HUES48 (cell line): ENCODE measurements at regions not wholly inside any gene's neighbourhood (a gene's known extent, or its start where the extent isn't known, plus 50 kb on each side); places are given as distances from the start of the nearest gene placed in this dataset.

ENCODE experiments used
- H3K27ac ChIP-seq: one replicate; pipeline ENCODE4 v1.7.0; 2013; ENCODE audit warnings: low read depth, low read length, inconsistent platforms
- H3K27me3 ChIP-seq: 2 replicates; pipeline ENCODE4 v1.6.1; 2013; ENCODE audit warnings: mild to moderate bottlenecking, low read length; ENCODE audit not compliant: control insufficient read depth, insufficient read depth
- H3K36me3 ChIP-seq: 2 replicates; pipeline ENCODE4 v1.6.1; 2013; ENCODE audit warnings: low read length; ENCODE audit not compliant: control insufficient read depth, insufficient read depth
- H3K4me1 ChIP-seq: 2 replicates; pipeline ENCODE4 v1.6.1; 2013; ENCODE audit warnings: mild to moderate bottlenecking, low read length; ENCODE audit not compliant: control insufficient read depth, insufficient read depth
- H3K4me3 ChIP-seq: 2 replicates; pipeline ENCODE4 v1.5.1; 2013; ENCODE audit warnings: mild to moderate bottlenecking, low read depth, low read length
- H3K9ac ChIP-seq: 2 replicates; pipeline ENCODE4 v1.6.1; 2013; ENCODE audit warnings: mild to moderate bottlenecking, low read depth, low read length, moderate library complexity
- H3K9me3 ChIP-seq: 2 replicates; pipeline ENCODE4 v1.6.1; 2013; ENCODE audit warnings: low read length; ENCODE audit not compliant: control insufficient read depth, insufficient read depth

GRCh38 chr3:165716592-165716991 lies 120.6 kb downstream of the BCHE start:
- no peak overlapping the region for H3K27ac ChIP-seq
- peaks cover 9% of the 10 kb centered on the region; the same call in 1 of the 2 replicates for H3K9me3 ChIP-seq
- no peaks in the 10 kb centered on the region for H3K36me3 ChIP-seq
- no peaks in the 10 kb centered on the region for H3K4me1 ChIP-seq
- no peak overlapping the region for H3K4me3 ChIP-seq
- no peaks in the 10 kb centered on the region for H3K27me3 ChIP-seq
- no peak overlapping the region for H3K9ac ChIP-seq

GRCh38 chr3:165713479-165713878 lies 123.7 kb downstream of the BCHE start:
- no peaks in the 10 kb centered on the region for H3K4me1 ChIP-seq
- no peak overlapping the region for H3K27ac ChIP-seq
- no peak overlapping the region for H3K4me3 ChIP-seq

GRCh38 chr3:165712382-165712781 lies 124.8 kb downstream of the BCHE start:
- Histone ChIP-seq H3K4me1 (no peaks in the 10 kb centered on the region), H3K36me3 (no peaks in the 10 kb centered on the region), H3K27me3 (no peaks in the 10 kb centered on the region), H3K9me3 (no peaks in the 10 kb centered on the region), H3K9ac (no peak overlapping the region), H3K27ac (no peak overlapping the region), H3K4me3 (no peak overlapping the region)

More at GRCh38 chr3:165713479-165713878, 123.7 kb downstream of the BCHE start:
- Histone ChIP-seq H3K9ac (no peak overlapping the region), H3K36me3 (no peaks in the 10 kb centered on the region), H3K9me3 (no peaks in the 10 kb centered on the region), H3K27me3 (no peaks in the 10 kb centered on the region)

- no peak overlapping the region for H3K27ac ChIP-seq
- peaks cover under 1% of the 10 kb centered on the region; the same call in 1 of the 2 replicates for H3K9me3 ChIP-seq
- no peak overlapping the region for H3K4me3 ChIP-seq
- no peak overlapping the region for H3K9ac ChIP-seq
- no peaks in the 10 kb centered on the region for H3K27me3 ChIP-seq
- H3K4me1 ChIP-seq = no peaks in the 10 kb centered on the region
- no peaks in the 10 kb centered on the region for H3K36me3 ChIP-seq
These were observed 139.3 kb downstream of the BCHE start for GRCh38 chr3:165697910-165698309.

GRCh38 chr3:165696496-165696895 lies 140.7 kb downstream of the BCHE start:
- Histone ChIP-seq H3K9me3 (peaks cover 12% of the 10 kb centered on the region), H3K4me3 (no peak overlapping the region), H3K27ac (no peak overlapping the region), H3K27me3 (no peaks in the 10 kb centered on the region), H3K4me1 (no peaks in the 10 kb centered on the region), H3K36me3 (no peaks in the 10 kb centered on the region), H3K9ac (no peak overlapping the region)

GRCh38 chr3:165683947-165684346 lies 153.3 kb downstream of the BCHE start:
- no peaks in the 10 kb centered on the region for H3K27me3 ChIP-seq
- H3K4me3 ChIP-seq = no peak overlapping the region
- H3K9me3 ChIP-seq = no peaks in the 10 kb centered on the region
- H3K9ac ChIP-seq = no peak overlapping the region
- H3K4me1 ChIP-seq = no peaks in the 10 kb centered on the region
- H3K27ac ChIP-seq = no peak overlapping the region
- no peaks in the 10 kb centered on the region for H3K36me3 ChIP-seq

- Histone ChIP-seq H3K27me3 (no peaks in the 10 kb centered on the region), H3K36me3 (no peaks in the 10 kb centered on the region), H3K9ac (no peak overlapping the region), H3K27ac (no peak overlapping the region), H3K4me3 (no peak overlapping the region), H3K9me3 (no peaks in the 10 kb centered on the region), H3K4me1 (no peaks in the 10 kb centered on the region)
These were observed 154.5 kb downstream of the BCHE start for GRCh38 chr3:165682734-165683133.

GRCh38 chr3:165669967-165670366 lies 167.3 kb downstream of the BCHE start:
- Histone ChIP-seq H3K9ac (no peak overlapping the region), H3K4me1 (no peaks in the 10 kb centered on the region), H3K27ac (no peak overlapping the region), H3K36me3 (no peaks in the 10 kb centered on the region), H3K4me3 (no peak overlapping the region), H3K27me3 (no peaks in the 10 kb centered on the region), H3K9me3 (no peaks in the 10 kb centered on the region; the same call in 1 of the 2 replicates)

- H3K9ac ChIP-seq = no peak overlapping the region
- H3K4me1 ChIP-seq = no peaks in the 10 kb centered on the region
- no peaks in the 10 kb centered on the region; the same call in 1 of the 2 replicates for H3K9me3 ChIP-seq
- H3K27me3 ChIP-seq = no peaks in the 10 kb centered on the region
- H3K36me3 ChIP-seq = no peaks in the 10 kb centered on the region
- H3K27ac ChIP-seq = no peak overlapping the region
- no peak overlapping the region for H3K4me3 ChIP-seq
These were observed 167.7 kb downstream of the BCHE start for GRCh38 chr3:165669504-165669903.

- Histone ChIP-seq H3K27ac (no peak overlapping the region), H3K36me3 (no peaks in the 10 kb centered on the region), H3K9ac (no peak overlapping the region), H3K9me3 (no peaks in the 10 kb centered on the region), H3K4me3 (no peak overlapping the region), H3K27me3 (no peaks in the 10 kb centered on the region), H3K4me1 (no peaks in the 10 kb centered on the region)
These were observed 169.5 kb downstream of the BCHE start for GRCh38 chr3:165667676-165668075.

GRCh38 chr3:165658027-165658426 lies 179.2 kb downstream of the BCHE start:
- H3K4me3 ChIP-seq = no peak overlapping the region
- H3K27me3 ChIP-seq = no peaks in the 10 kb centered on the region
- H3K4me1 ChIP-seq = no peaks in the 10 kb centered on the region
- H3K36me3 ChIP-seq = no peaks in the 10 kb centered on the region
- H3K9ac ChIP-seq = no peak overlapping the region
- H3K27ac ChIP-seq = no peak overlapping the region
- 0 out of 2 replicates have a peak, but pooled peaks cover 4% of the 10 kb centered on the region for H3K9me3 ChIP-seq
